Stimulated activated CD8-positive, alpha-beta memory T cell treated with anti-CD3 and anti-CD28 coated beads, Interleukin-7, amount 100 ng/mL, for 4 hours (primary cell): ENCODE measurements at regions not wholly inside any gene's neighbourhood (a gene's known extent, or its start where the extent isn't known, plus 50 kb on each side); places are given as distances from the start of the nearest gene placed in this dataset.

Experiments
- DNase-seq, 2 donors: peaks; one replicate each; pipeline ENCODE4 v3.0.0-alpha.2; 2020; ENCODE audit warnings: low read depth in 2 of 2

DNA sequence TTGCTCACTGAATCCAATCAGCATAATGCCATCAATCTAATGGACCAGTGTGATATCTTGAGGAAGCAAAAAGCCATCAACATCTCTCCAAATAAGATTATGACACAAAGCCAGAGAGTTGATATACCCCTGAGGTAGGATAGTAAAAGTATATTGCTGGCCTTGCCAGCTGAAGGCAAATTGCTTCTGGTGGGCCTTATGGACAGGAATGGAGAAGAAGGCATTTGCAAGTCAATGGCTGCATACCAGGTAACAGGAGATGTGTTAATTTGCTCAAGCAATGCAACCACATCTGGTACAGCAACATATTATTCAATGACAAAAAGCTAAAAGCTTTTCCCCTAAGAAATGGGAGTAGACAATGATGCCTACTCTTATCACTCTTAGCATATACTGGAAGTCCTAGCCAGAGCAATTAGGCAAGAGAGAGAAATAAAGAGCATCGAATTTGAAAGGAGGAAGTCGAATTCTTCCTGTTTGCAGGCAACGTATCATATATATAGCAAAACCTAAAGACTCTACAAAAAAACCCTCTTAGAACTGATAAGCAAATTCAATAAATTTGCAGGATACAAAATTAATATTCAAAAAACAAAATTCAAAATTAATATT, 216.1 kb upstream of the RASA1 start:
- DNase-seq, result no peak

DNA sequence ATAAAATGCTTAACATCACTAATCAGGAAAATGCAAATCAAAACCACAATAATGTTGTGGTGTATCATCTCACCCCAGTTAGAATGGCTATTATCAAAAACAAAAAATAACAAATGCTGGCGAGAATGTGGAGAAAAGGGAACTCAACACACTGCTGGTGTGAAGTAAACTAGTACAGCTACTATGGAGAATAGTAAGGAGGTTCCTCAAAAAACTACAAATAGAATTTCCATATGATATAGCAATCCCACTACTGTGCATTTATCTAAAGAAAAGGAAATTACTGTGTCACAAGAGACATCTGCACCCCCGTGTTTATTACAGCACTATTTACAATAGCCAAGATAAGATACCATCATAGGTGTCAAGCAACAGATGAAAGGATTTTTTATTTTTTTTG, 214.5 kb upstream of the RASA1 start:
- DNase-seq, result no peak

DNA sequence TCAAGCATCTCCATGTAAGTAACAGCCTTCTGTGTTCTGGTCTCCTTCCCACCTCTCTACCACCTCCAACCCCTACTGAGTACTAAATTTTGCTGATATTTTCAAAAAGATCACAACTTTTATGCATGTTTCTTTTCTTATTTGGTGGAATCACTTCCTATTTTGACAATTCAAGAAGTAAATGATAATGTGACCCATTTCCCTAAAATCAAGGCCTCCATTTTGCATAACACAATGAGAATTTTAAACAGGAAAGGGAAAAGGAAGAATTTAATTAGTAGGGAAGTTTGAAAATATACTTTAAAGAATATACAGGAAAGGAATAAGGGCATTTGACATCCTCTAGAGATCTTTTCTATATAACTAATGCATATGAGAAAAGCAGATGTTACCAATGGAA, 212.9 kb upstream of the RASA1 start:
- DNase-seq, result no peak

DNA sequence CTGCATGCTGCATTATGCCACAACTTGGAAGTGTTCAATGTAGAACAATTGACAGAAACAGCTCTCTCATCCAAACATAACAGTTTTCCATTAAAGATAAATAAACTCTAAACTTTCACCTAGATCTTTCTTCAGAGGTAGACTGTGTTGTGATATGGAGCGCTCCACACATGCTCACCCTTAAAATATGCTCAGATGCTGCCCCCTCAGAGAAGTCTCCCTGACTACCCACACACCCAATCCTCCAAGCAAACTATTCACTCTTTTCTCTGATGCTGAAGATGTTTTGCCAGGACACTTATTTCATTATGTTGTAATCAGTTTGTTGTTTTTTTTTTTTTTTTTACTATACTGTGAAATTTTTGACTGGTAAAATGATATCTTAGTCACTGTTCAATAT, 206.6 kb upstream of the RASA1 start:
- no peak for DNase-seq

DNA sequence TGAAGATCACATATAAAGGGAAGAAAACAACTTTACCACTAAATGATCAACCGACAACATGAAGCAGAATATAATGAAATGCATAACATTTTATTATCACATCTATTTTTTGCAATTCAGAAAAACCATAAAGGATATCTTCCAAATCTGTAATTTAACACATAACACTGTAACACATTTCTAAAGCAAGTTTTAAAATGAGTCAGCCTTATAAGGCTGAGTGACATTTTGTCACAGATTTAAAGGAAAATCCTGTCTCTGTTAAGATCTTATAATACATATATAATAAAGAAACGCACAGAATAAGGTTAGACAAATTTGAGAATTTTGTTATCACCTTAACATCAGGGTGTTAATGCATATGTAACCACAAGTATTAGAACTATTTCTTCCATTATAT, 198.4 kb upstream of the RASA1 start:
- DNase-seq, result no peak

DNA sequence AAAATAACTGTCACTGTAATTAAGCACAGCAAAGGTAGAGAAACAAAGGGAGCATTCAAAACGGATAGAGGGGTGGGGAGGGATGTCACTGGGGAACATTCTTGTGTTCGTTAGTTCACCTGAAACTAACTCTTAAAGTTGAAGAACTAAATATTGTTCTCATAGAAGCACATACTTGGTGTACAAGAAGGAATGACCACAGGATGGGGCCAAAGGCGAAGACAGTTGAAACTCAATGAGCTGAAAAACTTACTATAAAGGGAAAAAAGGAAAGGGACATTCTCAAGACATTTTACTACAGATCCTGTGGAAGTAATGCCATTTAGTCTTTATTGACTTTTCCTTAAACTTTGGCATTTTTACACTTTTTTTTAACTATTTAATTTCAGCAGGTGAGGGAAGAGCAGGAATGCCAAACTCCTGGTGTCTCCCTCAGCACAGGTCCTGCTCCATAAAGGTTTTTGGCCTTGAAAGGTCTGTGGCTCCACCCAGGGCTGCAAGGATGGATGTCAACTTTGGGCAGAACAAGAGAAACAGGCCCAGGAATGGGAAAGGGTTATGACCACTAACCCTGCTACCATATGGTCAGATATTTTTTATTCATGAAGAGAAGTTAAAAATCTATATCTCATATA, 197.6 kb upstream of the RASA1 start:
- DNase-seq, result no peak

DNA sequence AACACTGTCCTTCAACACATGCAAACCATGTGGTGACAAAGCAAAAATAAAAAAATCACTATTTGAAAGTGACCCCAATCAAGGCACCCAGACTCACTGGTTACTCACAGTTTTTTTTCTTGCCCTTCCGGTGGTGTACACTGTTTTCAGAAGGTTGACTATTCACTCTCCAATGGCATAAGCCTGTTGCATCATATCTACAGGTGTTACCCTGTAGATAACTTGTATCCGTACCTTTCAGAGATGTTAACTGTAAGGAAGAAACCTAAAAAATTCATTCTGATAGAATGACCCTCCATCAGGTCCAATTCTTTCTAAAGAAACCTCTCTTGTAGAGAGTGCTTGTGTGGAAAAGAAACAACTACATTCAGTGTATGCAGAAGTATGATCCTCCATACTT, 193.6 kb upstream of the RASA1 start:
- DNase-seq, result no peak

DNA sequence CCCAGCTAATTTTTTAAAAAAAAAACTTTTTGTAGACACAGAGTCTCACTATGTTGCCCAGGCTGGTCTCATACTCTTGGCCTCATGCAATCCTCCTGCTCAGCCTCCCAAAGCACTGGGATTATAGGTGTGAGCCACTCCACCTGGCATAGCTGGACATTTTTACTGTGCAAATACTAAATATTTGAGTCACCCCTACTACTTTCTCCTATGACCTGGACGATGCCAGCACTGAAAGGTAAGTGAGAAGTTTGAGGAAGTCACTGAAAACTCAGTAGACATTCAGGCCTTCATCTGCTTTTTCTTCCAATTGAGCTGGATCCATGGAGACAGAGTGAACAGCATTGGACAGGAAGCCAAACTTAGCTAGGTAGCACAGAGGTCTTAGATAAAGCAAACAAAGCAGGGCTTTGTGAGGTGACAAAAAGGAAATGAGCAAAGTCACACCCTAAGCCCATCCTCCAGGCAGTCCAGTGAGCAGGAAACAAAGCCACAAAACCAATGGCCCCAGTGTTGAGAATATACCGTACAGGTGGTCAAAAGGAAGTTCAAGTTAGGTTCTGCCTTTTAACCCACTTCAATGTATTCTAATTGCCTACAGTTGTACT, 192.6 kb upstream of the RASA1 start:
- peak in 1 of 2 donors; percentile 15 for DNase-seq

DNA sequence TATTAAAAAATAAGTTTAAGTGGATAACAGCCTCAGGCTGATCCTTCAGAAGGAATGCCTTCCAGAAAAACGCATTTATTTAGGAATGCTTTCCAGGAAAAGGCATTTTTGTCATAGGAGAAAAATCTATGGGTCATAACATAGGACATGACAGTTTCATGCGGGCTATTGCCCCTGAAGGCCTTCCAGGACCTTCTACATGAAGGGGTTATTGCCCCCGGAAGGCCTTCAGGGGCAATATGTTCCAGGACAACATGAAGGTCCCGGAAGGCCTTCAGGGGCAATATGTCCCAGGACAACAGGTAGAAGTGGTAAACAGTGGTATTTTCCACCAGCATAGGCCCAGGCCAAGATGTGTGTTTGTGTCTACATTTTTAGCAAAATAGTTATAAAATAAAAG, 191.3 kb upstream of the RASA1 start:
- DNase-seq, result no peak

DNA sequence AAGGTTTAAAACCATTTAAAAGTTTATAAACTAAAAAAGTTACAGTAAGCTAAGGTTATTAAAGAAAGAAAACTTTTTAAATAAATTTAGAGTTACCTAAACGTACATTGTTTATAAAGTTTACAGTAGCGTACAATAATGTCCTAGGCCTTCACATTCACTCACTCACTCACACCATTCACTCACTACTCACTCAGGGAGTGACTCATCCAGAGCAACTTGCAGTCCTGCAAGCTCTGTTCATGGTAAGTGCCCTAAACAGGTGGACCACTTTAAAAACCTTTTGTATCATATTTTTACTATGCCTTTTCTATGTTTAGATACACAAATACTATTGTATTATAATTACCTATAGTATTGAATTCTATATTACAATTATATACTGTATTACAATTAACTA, 190.8 kb upstream of the RASA1 start:
- DNase-seq, result no peak

DNA sequence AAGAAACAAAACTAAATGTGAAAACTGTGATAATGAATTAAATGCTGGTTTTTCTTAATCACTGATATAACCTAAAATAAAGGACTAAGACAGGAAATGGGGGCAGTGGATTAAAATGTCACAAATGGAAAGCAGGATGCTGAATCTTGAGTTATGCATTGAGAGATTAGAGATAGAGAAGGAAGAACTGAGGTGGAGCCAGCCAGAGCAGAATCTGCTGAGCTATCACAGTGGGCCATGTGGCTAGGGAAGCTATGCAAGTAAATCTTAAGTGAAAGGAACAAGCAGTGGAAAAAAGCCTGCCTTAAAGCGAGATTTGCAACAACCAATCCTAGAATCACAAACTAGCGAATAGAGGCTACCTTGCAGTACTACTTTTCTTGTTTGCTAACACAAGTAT, 188.5 kb upstream of the RASA1 start:
- no peak for DNase-seq

DNA sequence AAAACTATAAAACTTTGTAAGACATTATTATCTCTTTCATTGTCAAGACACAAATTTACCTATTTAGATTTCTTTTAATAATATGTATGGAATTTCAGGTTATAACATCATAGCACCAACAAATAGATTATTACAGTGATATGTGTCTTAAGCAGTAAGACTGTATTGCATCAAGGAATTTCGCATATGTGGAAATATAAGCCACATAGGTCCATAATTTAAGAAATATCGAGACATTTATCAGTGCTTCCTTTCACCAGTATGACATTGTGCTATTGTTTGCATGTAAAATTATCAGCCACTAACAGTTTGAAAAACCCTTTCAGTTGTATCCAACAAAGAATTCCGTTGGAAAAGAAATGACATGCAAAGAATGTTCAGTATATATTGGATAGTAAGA, 186.7 kb upstream of the RASA1 start:
- DNase-seq, result no peak

DNA sequence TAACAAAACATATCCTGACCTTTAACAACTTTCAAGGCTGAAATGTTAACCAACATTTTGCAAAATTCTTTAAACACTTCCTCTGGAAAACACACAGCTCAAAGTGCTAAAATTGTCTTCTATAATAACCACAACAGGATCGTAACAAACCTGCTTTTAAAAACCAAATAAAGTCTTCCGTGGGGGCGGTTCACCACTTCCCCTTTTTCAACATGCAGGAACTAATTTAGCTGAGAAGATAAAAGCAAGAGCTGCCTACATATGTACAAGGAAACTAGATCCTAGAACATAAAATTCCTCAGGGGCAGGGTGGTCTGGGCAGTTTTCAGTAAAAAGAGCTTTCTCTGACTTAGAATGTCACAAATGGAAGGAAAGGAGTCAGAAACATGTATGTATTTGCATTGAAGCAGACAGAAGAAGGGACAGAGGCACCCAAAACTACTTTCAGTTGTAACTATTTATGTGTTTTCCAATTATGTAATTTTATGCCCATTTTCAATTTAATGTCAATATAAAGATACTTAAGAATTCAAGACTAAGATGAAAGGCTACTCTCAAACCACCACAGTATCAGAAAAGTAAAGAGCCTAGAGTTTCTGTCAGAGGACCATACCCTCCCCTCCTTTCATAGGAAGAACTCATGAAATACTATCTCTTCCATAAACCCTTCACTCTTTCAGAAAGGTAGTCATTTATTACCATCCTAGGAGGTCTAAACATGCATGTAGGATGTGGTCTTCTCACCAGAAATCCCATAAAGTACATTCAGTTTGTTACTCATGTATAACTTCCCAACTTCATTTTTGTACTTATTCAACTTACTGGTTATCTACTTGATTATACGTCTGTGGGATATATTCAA, 185.9 kb upstream of the RASA1 start:
- peak; percentile 24 to 35 for DNase-seq

DNA sequence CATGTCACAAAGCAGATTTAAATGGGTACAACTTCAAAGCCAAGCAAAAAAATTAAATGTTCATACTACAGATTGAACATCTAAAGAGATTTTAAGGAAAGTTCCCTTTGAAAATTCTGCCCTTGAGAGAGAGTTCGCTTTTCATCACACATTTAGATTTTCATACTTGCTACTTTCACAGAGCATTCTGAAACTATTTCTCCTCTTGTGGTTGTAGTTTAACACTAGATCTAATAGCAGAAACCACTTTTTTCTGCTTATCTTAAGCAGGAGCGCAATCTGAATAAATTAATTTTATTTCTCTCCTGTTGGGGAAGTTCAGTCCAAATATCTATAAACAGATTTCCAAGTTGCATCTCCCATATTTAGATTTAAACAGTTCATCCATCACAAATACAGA, 173.3 kb upstream of the RASA1 start:
- DNase-seq, result no peak

DNA sequence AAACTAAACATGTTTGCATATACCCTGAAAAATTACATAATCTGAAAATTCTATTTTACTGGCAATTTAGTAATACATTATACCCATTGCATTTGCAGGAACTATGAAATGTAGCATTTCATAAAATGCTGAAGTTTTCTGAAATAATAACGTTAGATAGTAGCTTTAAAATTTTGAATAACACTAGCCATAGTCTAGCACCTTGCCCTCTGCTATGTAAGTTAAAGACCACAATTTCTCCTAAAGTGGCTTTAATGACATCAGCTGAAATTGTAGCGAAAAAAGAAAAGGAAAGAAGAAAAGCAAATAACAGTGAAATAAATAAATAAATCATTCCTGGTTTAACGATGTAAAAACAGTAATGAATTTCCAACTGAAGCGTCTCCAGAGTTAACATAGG, 172.8 kb upstream of the RASA1 start:
- DNase-seq, result no peak

DNA sequence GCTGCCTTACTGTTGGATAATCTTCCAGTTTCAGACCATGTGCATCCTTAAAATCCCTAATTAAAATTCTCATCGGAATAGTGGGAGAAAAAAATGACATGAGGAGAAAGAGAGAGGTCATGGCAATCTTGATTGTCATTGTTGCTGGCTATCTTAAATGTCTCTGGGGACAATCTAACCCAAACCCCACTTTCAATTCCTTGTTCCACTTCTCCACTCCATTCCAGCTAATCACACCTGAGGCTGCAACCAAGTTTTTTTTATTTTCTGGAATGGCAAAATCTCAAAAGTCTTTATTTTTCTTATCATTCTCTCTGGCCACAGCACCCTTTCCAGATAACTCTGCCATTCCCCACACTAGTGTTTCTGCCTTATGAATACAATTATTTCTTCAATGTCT, 171.9 kb upstream of the RASA1 start:
- no peak for DNase-seq

DNA sequence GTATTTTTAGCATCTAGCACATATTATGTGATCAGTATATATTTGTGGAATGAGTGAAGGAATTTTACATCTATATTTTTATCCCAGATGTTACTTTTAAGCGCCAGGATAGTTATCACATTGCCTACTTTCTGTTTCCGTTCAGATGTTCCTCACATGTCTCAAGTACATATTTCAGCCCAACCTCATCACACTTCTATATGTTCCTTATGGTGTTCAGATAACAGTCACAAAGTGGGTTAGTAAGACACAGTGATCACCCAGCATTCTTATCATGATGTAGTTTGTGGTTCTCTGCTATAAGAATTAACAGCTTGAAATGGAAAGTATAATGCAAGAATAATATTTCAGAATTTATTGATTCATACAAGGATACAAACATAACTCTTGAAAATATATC, 170.0 kb upstream of the RASA1 start:
- no peak for DNase-seq

DNA sequence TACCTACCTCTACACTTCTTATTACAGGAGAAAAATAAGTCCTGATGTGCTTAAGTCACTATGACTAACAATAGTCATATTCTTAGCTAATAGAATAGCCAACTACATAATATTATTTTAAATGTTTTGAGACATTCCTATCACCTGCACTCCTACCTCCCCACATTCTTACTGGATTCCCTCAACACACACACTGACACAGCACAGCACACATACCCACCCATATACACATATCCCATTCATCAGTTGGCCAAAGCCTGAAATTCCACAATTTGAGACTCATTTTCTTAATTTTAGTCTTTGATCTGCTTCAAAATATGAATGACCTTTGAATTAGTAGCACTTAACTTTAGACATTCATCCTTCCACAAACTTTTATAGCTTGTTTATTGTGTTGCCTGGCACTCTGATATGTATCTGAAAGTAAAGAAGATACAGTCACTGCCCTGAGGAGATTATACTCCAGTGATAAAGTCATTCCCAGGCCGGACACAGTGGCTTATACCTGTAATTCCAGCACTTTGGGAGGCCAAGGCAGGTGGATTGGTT, 168.3 kb upstream of the RASA1 start:
- DNase-seq, result no peak

DNA sequence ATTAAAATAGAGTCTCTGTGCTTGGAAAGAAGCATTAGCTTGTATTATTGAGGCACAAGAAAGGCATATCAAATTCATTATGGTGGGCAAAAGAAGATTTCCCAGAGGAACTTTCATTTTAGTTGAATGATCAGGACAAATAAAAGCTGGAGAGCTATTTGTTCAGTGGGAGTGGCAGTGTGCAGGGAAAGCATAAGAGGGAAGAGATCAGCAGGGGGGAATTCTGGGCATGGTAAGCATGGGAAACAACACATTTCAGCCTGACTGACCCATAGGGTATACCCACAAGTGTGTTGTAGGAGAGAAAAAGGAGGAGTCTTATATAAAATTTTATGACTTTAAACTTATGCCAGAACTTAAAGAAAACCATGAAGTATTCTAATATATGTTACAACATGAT, 167.7 kb upstream of the RASA1 start:
- DNase-seq, result no peak

DNA sequence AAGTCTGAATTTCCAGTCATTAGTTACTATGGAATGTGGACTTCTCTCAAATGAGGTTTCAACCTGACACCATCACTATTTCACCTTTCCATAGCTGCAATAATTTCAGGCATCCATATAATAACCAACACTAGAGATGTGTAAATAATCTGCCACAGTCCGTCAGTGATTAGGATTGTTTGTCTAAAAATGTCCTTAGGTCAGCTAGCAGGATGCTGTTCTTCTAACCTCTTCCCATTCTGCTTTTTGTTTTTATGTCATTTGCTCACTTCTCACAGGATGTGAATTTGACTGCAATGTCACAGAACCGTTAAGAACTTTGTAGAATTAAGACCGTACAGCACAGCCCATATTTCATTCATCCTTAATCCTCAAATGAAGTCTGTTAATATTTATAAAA, 166.4 kb upstream of the RASA1 start:
- DNase-seq, result no peak

DNA sequence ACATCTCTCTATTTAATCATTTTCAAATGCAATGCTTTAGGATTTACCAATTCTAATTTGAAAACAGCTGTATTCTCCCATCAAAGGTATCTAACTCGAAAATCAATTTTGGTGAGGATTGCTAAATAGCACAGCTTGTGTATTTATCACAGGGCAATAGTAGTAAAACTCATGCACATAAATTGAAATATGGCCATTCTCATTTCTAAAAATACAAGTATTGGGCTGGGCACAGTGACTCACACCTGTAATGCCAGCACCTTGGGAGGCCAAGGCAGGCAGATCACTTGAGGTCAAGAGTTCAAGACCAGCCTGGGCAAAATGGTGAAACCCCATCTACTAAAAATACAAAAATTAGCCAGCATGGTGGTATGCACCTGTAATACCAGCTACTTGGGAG, 164.8 kb upstream of the RASA1 start:
- DNase-seq, result no peak

DNA sequence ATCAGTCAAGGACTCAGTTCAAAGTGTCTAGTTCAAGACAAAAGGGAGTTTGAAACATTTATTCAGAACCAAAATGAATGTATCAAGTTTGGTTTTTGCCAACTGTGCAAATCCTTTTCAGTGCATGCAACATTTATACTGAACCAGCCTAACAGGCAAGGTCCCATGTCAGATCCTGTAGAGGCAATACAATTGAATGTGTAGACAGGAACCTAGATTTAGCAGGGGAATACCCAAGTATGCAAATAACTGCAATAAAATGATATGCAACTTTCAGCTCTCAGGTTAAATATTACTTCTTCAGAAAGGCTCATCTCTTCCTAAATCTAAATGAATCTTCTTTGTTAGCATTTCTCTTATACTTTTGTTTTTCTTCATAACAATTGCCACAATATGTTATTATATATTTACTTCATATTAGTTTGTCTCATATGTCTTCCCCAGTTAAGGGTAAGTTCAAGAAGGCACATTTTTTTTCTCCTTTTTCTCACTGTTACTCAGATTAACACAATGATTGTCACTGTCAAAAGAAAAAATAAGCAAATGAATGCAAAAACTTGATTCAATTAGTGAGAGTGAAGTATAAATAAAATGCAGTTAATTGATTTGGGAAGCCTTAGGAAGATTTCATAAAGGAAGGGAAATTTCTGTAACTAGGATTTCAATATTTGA, 163.9 kb upstream of the RASA1 start:
- DNase-seq, result no peak
